ENCODE measurements at regions not wholly inside any gene's neighbourhood (a gene's known extent, or its start where the extent isn't known, plus 50 kb on each side); places are given as distances from the start of the nearest gene placed in this dataset.

DNA sequence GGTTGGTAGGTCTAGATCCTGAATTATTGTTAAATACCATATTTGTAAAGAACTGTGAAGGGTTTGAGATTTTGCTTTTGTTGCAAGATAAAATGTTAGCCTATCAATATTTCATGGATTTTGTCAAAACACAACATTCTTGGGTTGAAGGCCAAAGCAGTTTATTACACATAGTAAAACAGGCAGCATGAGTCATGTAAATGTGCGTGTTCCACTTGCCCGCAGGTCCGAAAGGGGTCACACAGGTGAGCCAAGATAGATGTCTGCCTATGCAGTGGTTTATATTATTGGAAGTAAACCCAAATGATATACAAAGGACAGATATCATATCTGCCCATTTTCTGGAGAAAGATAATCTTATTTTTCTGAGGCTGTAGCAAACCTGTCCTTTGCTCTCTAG, 1654.4 kb upstream of the SPRY2 start:
- Histone ChIP-seq H3K4me3 (no peak overlapping the region), H3K4me1 (no peaks in the 10 kb centered on the region), H3K27me3 (ENCODE audit: low read depth) (peaks cover 15% of the 10 kb centered on the region; the same call in 1 of the 2 replicates), H3K36me3 (replicated peaks) (no peaks in the 10 kb centered on the region), H3K9me3 (no peaks in the 10 kb centered on the region)
- no peak for DNase-seq (ENCODE audit: low spot score in 2 of 2)
- in situ Hi-C loops (cut with MboI; ENCODE audit: low sequenced_read_pairs), result no loop called here

DNA sequence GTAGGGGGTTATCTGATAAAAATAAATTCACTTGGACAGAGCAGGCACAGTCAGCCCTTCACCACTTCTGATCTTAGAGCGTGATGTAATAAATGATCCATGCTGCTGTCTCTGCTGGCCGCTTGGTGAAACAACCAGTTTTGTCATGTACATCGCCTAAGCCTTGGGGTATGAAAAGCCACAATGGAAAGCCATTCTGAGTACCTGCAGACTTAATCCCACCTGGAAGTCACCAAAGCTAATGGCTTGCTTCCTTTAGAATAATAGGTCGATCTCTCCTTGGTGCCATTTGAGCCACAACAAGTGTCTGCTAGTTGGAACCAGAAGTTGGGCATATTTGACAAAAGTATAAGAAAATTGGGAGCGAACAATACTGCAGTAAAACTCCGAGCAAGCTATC, 1649.7 kb upstream of the SPRY2 start:
- Histone ChIP-seq H3K4me3 (no peak overlapping the region), H3K9me3 (peaks cover 2% of the 10 kb centered on the region; the same call in 1 of the 2 replicates), H3K4me1 (peaks cover 18% of the 10 kb centered on the region), H3K27me3 (ENCODE audit: low read depth) (peaks cover 15% of the 10 kb centered on the region; the same call in 1 of the 2 replicates), H3K36me3 (replicated peaks) (no peaks in the 10 kb centered on the region)
- peak; percentile 17 to 48 for DNase-seq (ENCODE audit: low spot score in 2 of 2)
- in situ Hi-C loops (cut with MboI; ENCODE audit: low sequenced_read_pairs), result no loop called here

DNA sequence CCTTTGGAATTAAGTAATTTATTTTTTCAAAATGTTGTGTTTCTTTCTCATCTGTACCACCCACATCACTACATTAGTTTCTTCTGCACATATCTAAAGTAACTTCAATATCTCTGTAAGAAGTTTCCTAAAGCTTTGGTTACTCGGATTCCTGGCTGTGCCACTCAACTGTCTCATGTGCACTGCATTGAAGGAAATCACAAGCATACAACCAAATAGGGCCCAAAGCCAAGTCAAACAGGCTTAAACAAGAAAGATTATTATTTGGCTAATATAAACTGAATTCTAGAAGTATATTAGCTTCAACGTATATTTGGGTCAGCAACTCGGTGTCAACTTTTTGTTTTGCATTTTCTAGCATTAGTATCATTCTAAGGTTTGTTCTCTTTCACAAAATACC, 1647.6 kb upstream of the SPRY2 start:
- H3K4me3 ChIP-seq, result no peak overlapping the region

DNA sequence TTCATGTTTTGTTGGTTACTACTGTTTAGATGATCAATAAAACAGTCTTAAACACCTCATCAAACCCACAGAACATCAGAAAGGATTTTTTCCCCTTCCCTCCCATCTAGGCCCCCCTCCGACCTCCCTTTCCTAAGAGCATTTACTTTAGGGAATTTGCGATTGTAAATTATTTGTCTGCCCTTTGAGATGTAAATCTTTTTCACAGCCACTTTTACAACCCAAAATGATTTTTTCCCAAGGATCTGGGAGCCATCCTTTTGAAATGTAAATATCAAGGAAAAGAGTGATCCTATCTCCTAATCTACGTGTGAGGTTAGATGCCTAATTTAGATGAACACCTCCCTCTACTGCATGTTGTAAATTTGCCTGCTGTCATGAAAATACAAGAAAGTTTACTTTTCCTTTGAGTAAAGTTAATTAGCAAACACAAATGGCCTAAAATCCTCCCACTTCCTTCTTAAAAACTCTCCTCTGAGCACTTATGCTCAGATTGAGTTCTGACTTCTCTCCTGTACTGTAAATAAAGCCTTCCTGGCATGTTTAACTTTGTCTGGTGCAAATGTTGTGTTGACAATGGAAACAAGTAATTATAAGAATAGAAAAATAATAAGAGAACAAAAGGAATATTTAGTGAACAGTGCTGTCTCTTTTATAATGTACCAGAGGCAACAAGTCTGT, 1646.9 kb upstream of the SPRY2 start:
- DNase-seq (ENCODE audit: low spot score in 2 of 2), result peak; percentile 52 to 92
- H3K4me1 ChIP-seq, result peaks cover 18% of the 10 kb centered on the region
- no peaks in the 10 kb centered on the region for H3K36me3 ChIP-seq (replicated peaks)
- peaks cover 2% of the 10 kb centered on the region; the same call in 1 of the 2 replicates for H3K9me3 ChIP-seq
- in situ Hi-C loops (cut with MboI; ENCODE audit: low sequenced_read_pairs), result no loop called here
- peaks cover 10% of the 10 kb centered on the region; the same call in 1 of the 2 replicates for H3K27me3 ChIP-seq (ENCODE audit: low read depth)
- no peak overlapping the region for H3K4me3 ChIP-seq

More for the DNA sequence above, 1647.6 kb upstream of the SPRY2 start:
- Histone ChIP-seq H3K27me3 (ENCODE audit: low read depth) (peaks cover 15% of the 10 kb centered on the region; the same call in 1 of the 2 replicates), H3K36me3 (replicated peaks) (no peaks in the 10 kb centered on the region), H3K9me3 (peaks cover 2% of the 10 kb centered on the region; the same call in 1 of the 2 replicates), H3K4me1 (peaks cover 18% of the 10 kb centered on the region)
- DNase-seq (ENCODE audit: low spot score in 2 of 2), result no peak
- in situ Hi-C loops (cut with MboI; ENCODE audit: low sequenced_read_pairs), result no loop called here

DNA sequence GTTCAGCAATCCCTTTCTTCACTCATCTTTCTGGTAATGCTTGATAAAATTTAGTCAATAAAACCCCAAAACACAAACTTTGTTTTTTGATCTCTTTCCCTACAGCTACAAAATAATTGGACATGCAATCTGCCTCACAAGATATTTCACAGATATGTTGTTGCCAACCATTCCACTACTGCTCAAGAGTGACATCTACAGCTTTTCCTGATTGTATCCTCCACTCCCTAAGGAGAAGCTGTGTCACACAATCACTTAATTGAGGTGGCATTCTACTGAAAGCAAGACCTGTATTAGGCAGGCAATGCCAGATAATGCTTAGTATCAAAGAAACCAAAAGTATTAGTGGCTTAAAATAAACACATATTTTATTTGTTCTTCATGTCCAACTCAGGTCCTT, 1646.2 kb upstream of the SPRY2 start:
- no peak for DNase-seq (ENCODE audit: low spot score in 2 of 2)
- in situ Hi-C loops (cut with MboI; ENCODE audit: low sequenced_read_pairs), result no loop called here
- Histone ChIP-seq H3K9me3 (peaks cover 2% of the 10 kb centered on the region; the same call in 1 of the 2 replicates), H3K4me1 (peaks cover 18% of the 10 kb centered on the region), H3K27me3 (ENCODE audit: low read depth) (peaks cover 8% of the 10 kb centered on the region; the same call in 1 of the 2 replicates), H3K4me3 (no peak overlapping the region), H3K36me3 (replicated peaks) (no peaks in the 10 kb centered on the region)

DNA sequence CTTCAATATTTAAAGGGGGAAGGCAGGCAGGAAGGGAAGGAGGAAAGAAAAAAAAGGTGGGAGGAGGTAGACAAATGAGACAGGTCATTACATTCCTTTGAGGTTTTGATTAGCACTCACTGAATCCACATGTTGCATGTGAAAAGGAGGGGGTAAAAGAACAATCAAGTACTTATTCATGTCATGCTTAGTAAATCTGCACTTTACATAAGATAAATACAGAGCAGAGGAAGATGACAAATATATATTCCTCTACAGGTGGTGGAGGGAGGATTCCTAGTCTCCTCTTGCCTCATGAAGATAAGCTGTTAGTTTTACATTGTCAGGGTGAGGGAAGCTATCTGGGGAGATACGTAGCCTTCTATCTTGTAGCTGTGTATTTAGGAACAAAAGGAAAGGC, 1645.4 kb upstream of the SPRY2 start:
- Histone ChIP-seq H3K4me1 (peaks cover 18% of the 10 kb centered on the region), H3K27me3 (ENCODE audit: low read depth) (0 out of 2 replicates have a peak, but pooled peaks cover 4% of the 10 kb centered on the region), H3K9me3 (peaks cover 2% of the 10 kb centered on the region; the same call in 1 of the 2 replicates), H3K36me3 (replicated peaks) (no peaks in the 10 kb centered on the region), H3K4me3 (no peak overlapping the region)
- in situ Hi-C loops (cut with MboI; ENCODE audit: low sequenced_read_pairs), result no loop called here
- DNase-seq (ENCODE audit: low spot score in 2 of 2), result peak in 1 of 2 experiments; percentile 16

DNA sequence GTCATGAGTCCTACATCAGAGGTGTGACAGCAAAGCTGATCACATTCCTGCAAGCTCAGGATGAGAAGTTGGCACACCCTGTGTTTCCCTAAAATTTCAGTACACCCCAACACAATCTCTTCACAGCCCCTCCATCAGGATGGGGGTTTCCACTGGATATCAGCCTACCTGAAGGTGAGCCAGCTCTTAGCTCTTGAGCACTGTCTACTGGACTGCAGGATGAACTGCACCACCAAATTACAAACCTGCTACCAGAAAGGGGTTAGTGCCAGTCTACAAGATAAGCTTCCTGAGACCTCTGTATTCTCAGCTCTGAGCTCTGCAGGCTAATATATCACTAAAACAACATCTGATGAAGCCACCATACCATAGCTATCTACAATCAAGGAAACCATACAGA, 1616.2 kb upstream of the SPRY2 start:
- Histone ChIP-seq H3K27me3 (ENCODE audit: low read depth) (no peaks in the 10 kb centered on the region), H3K36me3 (replicated peaks) (no peaks in the 10 kb centered on the region), H3K4me1 (no peaks in the 10 kb centered on the region), H3K9me3 (no peaks in the 10 kb centered on the region), H3K4me3 (no peak overlapping the region)
- in situ Hi-C loops (cut with MboI; ENCODE audit: low sequenced_read_pairs), result no loop called here
- no peak for DNase-seq (ENCODE audit: low spot score in 2 of 2)

DNA sequence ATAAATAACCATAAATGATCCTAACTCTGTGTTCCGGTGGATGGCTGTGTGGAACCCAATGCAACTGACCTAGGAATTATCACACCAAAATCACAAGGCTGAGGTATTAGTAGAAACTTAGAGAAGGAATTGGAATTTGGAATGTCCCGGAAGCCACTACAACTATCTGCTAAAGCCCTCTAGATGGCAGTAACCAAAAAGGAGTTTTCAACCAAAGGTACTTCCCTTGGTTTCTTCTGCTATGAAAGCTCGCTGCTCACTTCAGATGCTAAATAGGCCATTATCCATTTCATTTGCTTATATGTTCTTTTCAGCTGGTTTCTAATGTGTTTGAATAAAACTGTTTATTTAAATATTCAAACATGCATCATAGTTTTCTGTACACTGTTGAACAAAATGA, 1589.1 kb upstream of the SPRY2 start:
- Histone ChIP-seq H3K4me1 (no peaks in the 10 kb centered on the region), H3K36me3 (replicated peaks) (no peaks in the 10 kb centered on the region), H3K27me3 (ENCODE audit: low read depth) (no peaks in the 10 kb centered on the region), H3K4me3 (no peak overlapping the region), H3K9me3 (no peaks in the 10 kb centered on the region)
- DNase-seq (ENCODE audit: low spot score in 2 of 2), result peak; percentile 14 to 82
- in situ Hi-C loops (cut with MboI; ENCODE audit: low sequenced_read_pairs), result no loop called here

DNA sequence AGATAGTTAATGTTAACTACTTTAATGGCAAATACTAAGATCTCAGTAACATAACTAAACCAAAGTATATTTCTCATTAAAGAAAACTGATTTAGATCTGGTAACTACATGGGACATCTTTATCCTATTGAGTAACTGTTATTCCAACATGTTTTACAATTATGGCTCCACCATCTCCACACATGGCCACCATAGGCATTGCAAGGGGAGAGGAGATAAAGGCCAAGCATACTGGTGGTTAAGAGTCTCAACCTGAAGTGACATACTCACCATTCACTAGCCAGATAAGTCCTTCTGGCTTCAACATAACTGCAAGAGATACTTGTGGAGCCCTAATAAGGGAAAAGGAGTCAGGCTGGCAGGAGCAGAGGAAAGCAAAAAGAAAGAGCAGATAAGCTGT, 1586.4 kb upstream of the SPRY2 start:
- no peaks in the 10 kb centered on the region for H3K27me3 ChIP-seq (ENCODE audit: low read depth)
- no peak overlapping the region for H3K4me3 ChIP-seq
- no peaks in the 10 kb centered on the region for H3K4me1 ChIP-seq
- no peaks in the 10 kb centered on the region for H3K36me3 ChIP-seq (replicated peaks)
- no peaks in the 10 kb centered on the region for H3K9me3 ChIP-seq
- in situ Hi-C loops (cut with MboI; ENCODE audit: low sequenced_read_pairs), result no loop called here
- peak in 1 of 2 experiments; percentile 9 for DNase-seq (ENCODE audit: low spot score in 2 of 2)

DNA sequence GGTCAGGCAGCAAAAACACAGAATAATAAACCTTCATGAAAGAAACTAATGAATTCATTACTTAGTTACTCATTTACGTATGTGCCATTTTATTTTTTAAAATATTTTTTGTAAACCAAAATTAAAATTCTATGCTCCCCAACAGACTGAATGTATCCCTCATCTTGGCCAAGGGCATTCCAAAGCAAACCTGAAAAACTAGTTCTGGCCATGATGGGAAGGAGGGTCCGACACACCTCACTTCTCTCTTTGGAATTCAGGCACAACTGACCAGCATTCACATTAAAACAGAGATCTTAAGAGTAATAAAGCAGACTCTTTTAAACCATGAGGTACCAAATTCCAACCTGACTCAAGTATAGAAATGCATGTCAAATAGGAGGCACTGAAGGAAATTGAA, 1576.9 kb upstream of the SPRY2 start:
- Histone ChIP-seq H3K9me3 (no peaks in the 10 kb centered on the region), H3K4me1 (no peaks in the 10 kb centered on the region), H3K36me3 (replicated peaks) (no peaks in the 10 kb centered on the region), H3K4me3 (no peak overlapping the region), H3K27me3 (ENCODE audit: low read depth) (no peaks in the 10 kb centered on the region)
- in situ Hi-C loops (cut with MboI; ENCODE audit: low sequenced_read_pairs), result no loop called here
- no peak for DNase-seq (ENCODE audit: low spot score in 2 of 2)

DNA sequence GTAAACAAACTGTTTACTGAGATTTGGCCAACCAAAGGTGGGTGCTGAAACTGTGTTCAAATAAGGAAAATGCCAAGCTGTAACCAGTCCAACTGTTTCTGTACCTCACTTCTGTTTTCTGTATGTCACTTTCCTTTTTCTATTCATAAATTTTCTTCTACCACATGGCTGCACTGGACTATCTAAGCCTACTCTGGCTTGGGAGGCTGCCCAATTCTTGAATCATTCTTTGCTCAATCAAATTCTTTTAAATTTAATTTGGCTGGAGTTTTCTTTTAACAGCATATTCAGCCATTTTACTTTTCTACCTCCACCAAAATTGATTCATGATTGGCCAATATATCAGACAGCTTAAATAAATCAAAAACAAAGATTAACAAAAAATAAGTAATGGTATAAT, 1575.5 kb upstream of the SPRY2 start:
- Histone ChIP-seq H3K36me3 (replicated peaks) (no peaks in the 10 kb centered on the region), H3K27me3 (ENCODE audit: low read depth) (no peaks in the 10 kb centered on the region), H3K9me3 (no peaks in the 10 kb centered on the region), H3K4me1 (no peaks in the 10 kb centered on the region), H3K4me3 (no peak overlapping the region)
- DNase-seq (ENCODE audit: low spot score in 2 of 2), result no peak
- in situ Hi-C loops (cut with MboI; ENCODE audit: low sequenced_read_pairs), result no loop called here

DNA sequence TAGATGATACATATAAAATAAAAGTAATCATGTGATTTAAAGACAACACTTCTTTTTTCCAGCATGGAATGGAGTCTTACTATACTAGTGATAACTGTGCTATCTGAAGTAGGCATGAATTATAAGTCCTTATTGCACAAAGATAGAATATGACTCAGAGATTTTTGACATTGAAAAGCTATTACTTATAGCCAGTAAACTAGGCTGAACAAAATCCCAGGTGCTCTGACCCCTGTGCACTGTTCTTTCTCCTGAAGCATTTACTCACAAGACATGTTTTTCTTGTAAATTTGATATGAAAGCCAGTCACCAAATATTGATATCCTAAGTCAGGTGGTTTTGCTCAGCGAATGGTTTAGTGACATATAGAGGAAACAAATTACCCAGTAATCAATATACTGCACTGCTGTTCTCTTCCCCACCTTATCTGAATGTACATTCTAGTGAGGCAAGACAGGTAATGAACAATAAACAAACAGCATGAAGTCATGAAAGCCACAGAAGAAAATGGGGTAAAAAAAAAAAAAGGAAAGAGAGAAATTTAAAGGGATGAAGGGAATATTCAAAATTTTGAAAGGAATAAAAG, 1567.0 kb upstream of the SPRY2 start:
- Histone ChIP-seq H3K9me3 (no peaks in the 10 kb centered on the region), H3K4me3 (no peak overlapping the region), H3K36me3 (replicated peaks) (no peaks in the 10 kb centered on the region), H3K27me3 (ENCODE audit: low read depth) (no peaks in the 10 kb centered on the region), H3K4me1 (no peaks in the 10 kb centered on the region)
- in situ Hi-C loops (cut with MboI; ENCODE audit: low sequenced_read_pairs), result no loop called here
- DNase-seq (ENCODE audit: low spot score in 2 of 2), result no peak

DNA sequence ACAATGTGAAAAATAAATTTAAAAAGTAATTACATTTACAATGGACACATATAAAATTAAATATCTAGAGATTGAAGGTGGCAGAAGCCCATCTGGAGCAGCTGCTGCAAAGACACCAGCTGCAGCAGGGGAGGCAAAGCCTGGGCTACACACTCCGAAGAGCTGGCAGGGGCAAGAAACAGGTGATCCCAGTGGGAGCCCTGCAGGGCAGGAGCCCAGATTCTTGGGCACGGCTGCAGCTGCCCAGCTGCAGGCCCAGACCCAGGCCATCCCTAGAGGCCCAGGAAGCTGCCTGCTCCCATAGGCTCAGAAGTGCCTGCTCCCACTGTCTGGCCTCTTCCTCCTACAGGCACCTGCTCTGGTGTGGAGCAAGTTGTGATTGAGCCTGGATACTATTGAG, 1547.9 kb upstream of the SPRY2 start:
- in situ Hi-C loops (cut with MboI; ENCODE audit: low sequenced_read_pairs), result no loop called here
- no peak overlapping the region for H3K4me3 ChIP-seq
- no peaks in the 10 kb centered on the region for H3K27me3 ChIP-seq (ENCODE audit: low read depth)
- H3K36me3 ChIP-seq (replicated peaks), result no peaks in the 10 kb centered on the region
- no peak for DNase-seq (ENCODE audit: low spot score in 2 of 2)
- H3K9me3 ChIP-seq, result no peaks in the 10 kb centered on the region
- H3K4me1 ChIP-seq, result no peaks in the 10 kb centered on the region

Data from HAP-1 (cell line).